ENCODE measurements at regions not wholly inside any gene's neighbourhood (a gene's known extent, or its start where the extent isn't known, plus 50 kb on each side); places are given as distances from the start of the nearest gene placed in this dataset.

GRCh38 chr9:113701774-113702755, 174.0 kb upstream of the ZNF618 start:
- DNase-seq (ENCODE audit: low spot score), result no peak

GRCh38 chr9:113705306-113705927, 170.7 kb upstream of the ZNF618 start:
- DNase-seq (ENCODE audit: low spot score), result no peak

GRCh38 chr9:113705928-113706519, 170.1 kb upstream of the ZNF618 start:
- no peak for DNase-seq (ENCODE audit: low spot score)

- DNase-seq (ENCODE audit: low spot score), result no peak
Observed at GRCh38 chr9:113707953-113708695, 168.0 kb upstream of the ZNF618 start.

GRCh38 chr9:113708821-113709713, 167.0 kb upstream of the ZNF618 start:
- no peak for DNase-seq (ENCODE audit: low spot score)

- DNase-seq (ENCODE audit: low spot score), result no peak
Observed at GRCh38 chr9:113709721-113710120, 166.4 kb upstream of the ZNF618 start.

- DNase-seq (ENCODE audit: low spot score), result peak; percentile 23
Observed at GRCh38 chr9:113711251-113711650, 164.9 kb upstream of the ZNF618 start.

GRCh38 chr9:113712053-113712452, 164.1 kb upstream of the ZNF618 start:
- DNase-seq (ENCODE audit: low spot score), result peak; percentile 29

GRCh38 chr9:113715086-113715485, 161.0 kb upstream of the ZNF618 start:
- peak; percentile 10 for DNase-seq (ENCODE audit: low spot score)

GRCh38 chr9:113719919-113720318, 156.2 kb upstream of the ZNF618 start:
- DNase-seq (ENCODE audit: low spot score), result no peak

- DNase-seq (ENCODE audit: low spot score), result no peak
Observed at GRCh38 chr9:113720495-113720894, 155.6 kb upstream of the ZNF618 start.

- no peak for DNase-seq (ENCODE audit: low spot score)
Observed at GRCh38 chr9:113721856-113722255, 154.3 kb upstream of the ZNF618 start.

- DNase-seq (ENCODE audit: low spot score), result no peak
Observed at GRCh38 chr9:113724202-113724601, 151.9 kb upstream of the ZNF618 start.

- no peak for DNase-seq (ENCODE audit: low spot score)
Observed at GRCh38 chr9:113728989-113729388, 147.1 kb upstream of the ZNF618 start.

- no peak for DNase-seq (ENCODE audit: low spot score)
Observed at GRCh38 chr9:113734826-113735225, 141.3 kb upstream of the ZNF618 start.

GRCh38 chr9:113737517-113738271, 138.4 kb upstream of the ZNF618 start:
- peak; percentile 53 for DNase-seq (ENCODE audit: low spot score)

GRCh38 chr9:113738496-113738892, 137.6 kb upstream of the ZNF618 start:
- DNase-seq (ENCODE audit: low spot score), result no peak

- DNase-seq (ENCODE audit: low spot score), result no peak
Observed at GRCh38 chr9:113738893-113739604, 137.1 kb upstream of the ZNF618 start.

All from ureter (tissue), 1 donor.